Activated T-cell treated with anti-CD3 and anti-CD28 coated beads, Interleukin-2, amount 50 U/mL, for 48 hours (primary cell): ENCODE measurements at regions not wholly inside any gene's neighbourhood (a gene's known extent, or its start where the extent isn't known, plus 50 kb on each side); places are given as distances from the start of the nearest gene placed in this dataset.
A peak's percentile ranks its signal among the peaks of the same experiment; 100 is the strongest.
"Not testable (repeated sequence)": the region's sequence is repeated elsewhere in the genome, so short reads cannot be mapped to it uniquely, and the experiment has no call there.

Experiments used
- DNase-seq, 2 experiments: peaks; one replicate each; pipeline ENCODE4 v3.0.0-alpha.2; 2020

- DNase-seq: not testable (repeated sequence)
Measured at GRCh38 chr18:14460364-14460763, 83.0 kb downstream of the POTEC start.

GRCh38 chr18:14459826-14460225 is 83.6 kb downstream of the POTEC start:
- DNase-seq: not testable (repeated sequence)

- DNase-seq: peak; percentile 78 to 84
Measured at GRCh38 chr18:14458009-14458945, 85.1 kb downstream of the POTEC start.

GRCh38 chr18:14450637-14451009 is 92.8 kb downstream of the POTEC start:
- peak; percentile 54 to 58 for DNase-seq

GRCh38 chr18:14449995-14450636 is 93.3 kb downstream of the POTEC start:
- peak; percentile 41 to 60 for DNase-seq

GRCh38 chr18:14449062-14449461 is 94.3 kb downstream of the POTEC start:
- DNase-seq: not testable (repeated sequence)

- not testable (repeated sequence) for DNase-seq
Measured at GRCh38 chr18:14447715-14448114, 95.7 kb downstream of the POTEC start.

- not testable (repeated sequence) for DNase-seq
Measured at GRCh38 chr18:14435460-14435859, 107.9 kb downstream of the POTEC start.

GRCh38 chr18:14432371-14432770 is 111.0 kb downstream of the POTEC start:
- not testable (repeated sequence) for DNase-seq

GRCh38 chr18:14431031-14431521 is 112.3 kb downstream of the POTEC start:
- peak; percentile 77 to 82 for DNase-seq

- peak; percentile 59 to 67 for DNase-seq
Measured at GRCh38 chr18:14415806-14416205, 127.6 kb downstream of the POTEC start.

- DNase-seq: not testable (repeated sequence)
Measured at GRCh38 chr18:14415399-14415798, 128.0 kb downstream of the POTEC start.

GRCh38 chr18:14395533-14395932 is 147.9 kb downstream of the POTEC start:
- DNase-seq: not testable (repeated sequence)

- not testable (repeated sequence) for DNase-seq
Measured at GRCh38 chr18:14393563-14394103, 149.8 kb downstream of the POTEC start.

GRCh38 chr18:14392604-14393003 is 150.8 kb downstream of the POTEC start:
- DNase-seq: not testable (repeated sequence)

- DNase-seq: not testable (repeated sequence)
Measured at GRCh38 chr18:14384961-14385360, 158.4 kb downstream of the POTEC start.

GRCh38 chr18:14382666-14383065 is 160.7 kb downstream of the POTEC start:
- DNase-seq: not testable (repeated sequence)

- DNase-seq: not testable (repeated sequence)
Measured at GRCh38 chr18:14379489-14379888, 163.9 kb downstream of the POTEC start.

- not testable (repeated sequence) for DNase-seq
Measured at GRCh38 chr18:14378376-14378775, 165.0 kb downstream of the POTEC start.

GRCh38 chr18:14361346-14361745 is 182.1 kb downstream of the POTEC start:
- DNase-seq: not testable (repeated sequence)

- not testable (repeated sequence) for DNase-seq
Measured at GRCh38 chr18:14357553-14358297, 185.7 kb downstream of the POTEC start.

GRCh38 chr18:14342170-14342569 is 201.2 kb downstream of the POTEC start:
- not testable (repeated sequence) for DNase-seq
